HG03521 (cell line): ENCODE measurements at regions not wholly inside any gene's neighbourhood (a gene's known extent, or its start where the extent isn't known, plus 50 kb on each side); places are given as distances from the start of the nearest gene placed in this dataset.
"Not testable (repeated sequence)": the region's sequence is repeated elsewhere in the genome, so short reads cannot be mapped to it uniquely, and the experiment has no call there.

Source experiments
- ATAC-seq: cut with Tn5 transposase; IDR thresholded peaks from one replicate; pipeline ENCODE4 v1.9.1; 2021; ENCODE audit warnings: mild to moderate bottlenecking, moderate library complexity; ENCODE audit not compliant: unreplicated experiment

DNA sequence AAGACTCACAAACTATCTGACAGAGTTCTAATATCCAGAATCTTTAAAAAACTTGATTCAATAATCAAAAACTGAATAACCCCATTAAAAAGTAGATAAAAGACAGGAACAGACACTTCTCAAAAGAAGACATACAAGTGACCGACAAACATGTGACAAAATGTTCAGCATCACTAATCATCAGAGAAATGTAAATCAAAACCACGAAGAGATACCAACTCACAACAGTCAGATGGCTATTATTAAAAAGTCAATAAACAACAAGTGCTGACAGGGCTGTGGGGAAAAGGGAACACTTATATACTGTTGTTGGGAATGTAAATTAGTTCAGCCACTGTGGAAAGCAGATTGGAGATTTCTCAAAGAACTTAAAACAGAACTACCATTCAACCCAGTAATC, 138.1 kb upstream of the RASGEF1B start:
- ATAC-seq: no peak

GRCh38 chr4:81607950-81608349, 136.2 kb upstream of the RASGEF1B start:
- ATAC-seq: no peak

GRCh38 chr4:81606801-81607501, 135.2 kb upstream of the RASGEF1B start:
- no peak for ATAC-seq

DNA sequence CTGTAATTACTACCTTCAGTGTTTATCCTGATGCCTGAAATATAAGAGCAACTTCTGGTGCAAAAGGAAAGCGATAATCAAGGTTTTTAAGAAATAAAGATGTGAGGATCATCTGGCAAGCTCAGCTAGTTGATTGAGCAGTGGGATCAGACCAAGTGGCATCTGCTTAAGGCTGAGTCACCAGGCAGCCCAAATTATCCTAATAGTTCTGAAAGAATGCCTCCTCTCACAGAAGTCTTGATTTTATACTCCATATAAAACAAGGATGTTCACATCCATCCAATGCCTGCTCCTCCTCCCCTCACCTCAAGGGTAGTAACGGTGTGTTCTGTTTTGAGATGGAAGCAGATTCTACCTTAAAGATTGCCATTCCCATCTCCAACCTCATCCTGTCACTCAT, 134.5 kb upstream of the RASGEF1B start:
- no peak for ATAC-seq

GRCh38 chr4:81605271-81605670, 133.6 kb upstream of the RASGEF1B start:
- no peak for ATAC-seq

GRCh38 chr4:81604683-81605218, 133.0 kb upstream of the RASGEF1B start:
- ATAC-seq: no peak

DNA sequence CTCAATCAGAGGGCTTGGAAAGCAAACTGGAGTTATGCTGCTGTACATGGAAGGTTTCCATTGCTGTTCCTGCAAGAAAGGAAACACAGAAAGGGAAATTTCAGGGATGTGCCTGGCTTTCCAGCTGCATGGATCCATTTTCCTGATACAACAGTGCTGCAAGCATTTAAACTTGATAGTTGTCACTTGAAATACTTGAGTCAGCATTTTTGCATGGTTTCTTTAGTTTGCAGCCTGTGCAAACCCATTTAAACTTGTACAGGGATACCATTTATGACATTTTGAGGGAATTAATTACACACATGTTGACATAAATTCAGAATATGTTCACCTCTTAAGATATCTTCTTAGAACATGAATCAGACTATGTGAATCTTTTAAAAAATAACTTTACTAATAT, 131.1 kb upstream of the RASGEF1B start:
- ATAC-seq: no peak

- no peak for ATAC-seq
These were observed 129.6 kb upstream of the RASGEF1B start for GRCh38 chr4:81601358-81601694.

DNA sequence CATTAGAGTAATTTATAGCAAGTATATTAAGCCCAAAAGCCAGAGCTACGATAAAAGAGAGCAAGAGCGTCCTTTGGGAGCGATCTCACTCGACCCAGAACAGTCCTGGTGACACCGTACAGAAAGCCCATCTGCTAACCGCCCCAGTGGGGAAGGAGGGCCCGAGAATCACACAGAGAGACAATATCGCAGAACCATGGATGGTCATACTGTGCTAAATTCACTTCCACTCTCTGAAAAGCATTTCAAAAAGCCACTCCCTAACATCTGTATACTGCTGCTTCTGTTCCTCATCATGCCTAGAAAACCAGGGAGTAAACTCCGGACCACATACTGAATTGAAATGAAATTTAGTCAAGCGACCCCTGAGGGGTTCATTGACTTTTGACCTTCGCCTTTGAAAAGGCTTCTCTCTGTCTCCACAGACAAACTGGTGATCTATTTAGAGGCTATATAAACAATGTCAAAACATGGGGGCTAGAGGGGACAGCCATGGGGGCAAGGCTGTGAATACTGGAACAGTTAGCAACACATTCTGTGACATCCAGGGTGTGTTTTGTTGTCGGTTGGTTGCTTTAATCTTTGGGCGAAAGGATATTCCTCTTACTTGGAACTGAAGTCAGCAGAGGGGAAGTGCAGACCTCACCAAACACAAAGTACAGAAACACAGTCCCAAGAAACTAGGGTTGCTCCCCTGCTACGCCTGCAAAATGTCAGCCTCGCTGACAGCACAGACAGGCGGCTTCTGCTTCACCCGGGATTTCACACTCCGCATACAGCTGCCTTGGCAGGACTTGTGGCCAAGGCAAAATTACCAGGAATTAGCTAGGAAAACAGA, 129.0 kb upstream of the RASGEF1B start:
- no peak for ATAC-seq

DNA sequence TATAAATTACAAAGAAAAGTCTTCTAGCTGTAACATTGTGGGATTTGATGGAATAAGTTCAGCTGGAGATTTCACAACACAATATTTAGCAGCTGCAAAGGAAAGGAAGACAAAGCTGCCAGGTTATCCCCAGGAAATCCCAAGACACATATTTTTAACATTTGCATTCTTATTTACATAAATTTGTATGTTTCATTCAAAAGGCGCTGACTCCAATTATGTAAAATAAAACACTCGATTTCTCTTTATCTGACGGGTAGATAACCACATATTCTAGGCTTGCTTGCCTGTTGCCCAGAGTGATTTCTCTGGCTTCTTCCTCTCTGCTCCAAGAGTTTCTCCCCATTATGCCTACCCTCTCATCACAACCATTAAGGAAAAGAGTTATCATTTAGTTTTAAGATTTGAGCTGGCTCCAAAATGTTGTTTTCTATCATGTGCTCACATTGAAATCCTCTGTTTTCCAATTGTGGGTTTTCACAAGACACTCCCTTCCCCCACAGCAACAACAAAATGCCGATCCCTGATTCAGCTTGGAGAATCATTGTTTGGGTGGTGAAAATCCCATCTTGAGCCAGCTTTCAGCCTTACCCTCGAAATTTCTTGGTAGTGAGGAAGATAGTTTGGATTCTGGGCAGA, 128.2 kb upstream of the RASGEF1B start:
- ATAC-seq: no peak

- no peak for ATAC-seq
These were observed 124.3 kb upstream of the RASGEF1B start for GRCh38 chr4:81595798-81596610.

DNA sequence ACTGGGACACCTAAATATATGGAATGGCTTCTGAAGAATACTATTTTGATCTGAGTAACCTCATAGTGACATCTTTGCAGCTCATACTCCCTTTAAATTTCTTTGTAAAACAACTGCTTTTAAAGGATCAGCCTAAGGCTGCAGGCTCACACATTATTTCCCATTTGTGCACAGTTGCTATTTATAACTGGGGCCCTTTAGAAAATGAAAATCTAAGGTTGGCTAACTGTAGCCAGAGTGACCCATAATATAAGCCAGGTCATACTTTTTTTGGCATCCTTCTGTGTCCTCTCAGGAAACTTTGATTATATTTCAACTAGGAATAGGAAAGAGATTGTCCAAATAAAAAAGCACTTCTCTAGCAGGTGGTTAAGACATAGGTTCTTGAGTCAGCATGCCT, 123.6 kb upstream of the RASGEF1B start:
- no peak for ATAC-seq

DNA sequence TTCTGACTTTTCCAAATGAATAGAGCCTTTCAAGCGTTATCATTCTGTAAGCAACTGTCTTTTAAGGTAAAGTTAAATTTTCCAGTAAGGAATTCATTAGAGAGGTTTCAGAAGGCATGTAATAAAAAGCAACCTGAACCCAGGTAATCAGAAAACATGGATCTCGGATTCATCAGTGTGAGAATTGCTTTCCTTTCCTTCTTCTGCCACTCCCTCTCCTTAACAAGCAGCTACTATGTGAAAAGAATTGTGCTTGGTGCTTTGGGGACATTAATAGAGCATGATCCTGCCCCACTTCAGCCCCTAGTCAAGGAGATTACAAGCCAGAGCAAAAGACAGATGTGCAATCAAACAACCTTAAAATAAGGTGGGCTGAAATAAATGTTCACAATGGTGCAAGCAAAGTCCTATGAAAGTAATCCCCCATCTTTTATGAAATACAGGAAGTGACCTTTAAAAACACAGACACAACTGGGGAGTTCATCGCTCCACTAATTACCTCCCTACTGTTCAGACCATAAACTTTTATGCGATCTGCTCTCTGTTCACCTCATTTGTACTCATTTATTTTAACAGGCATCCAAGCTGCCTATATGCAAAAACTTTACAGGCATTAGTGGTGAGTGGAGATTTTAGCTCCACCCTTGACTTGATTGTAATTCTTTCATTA, 122.9 kb upstream of the RASGEF1B start:
- no peak for ATAC-seq

- no peak for ATAC-seq
These were observed 121.0 kb upstream of the RASGEF1B start for GRCh38 chr4:81592701-81593100.

DNA sequence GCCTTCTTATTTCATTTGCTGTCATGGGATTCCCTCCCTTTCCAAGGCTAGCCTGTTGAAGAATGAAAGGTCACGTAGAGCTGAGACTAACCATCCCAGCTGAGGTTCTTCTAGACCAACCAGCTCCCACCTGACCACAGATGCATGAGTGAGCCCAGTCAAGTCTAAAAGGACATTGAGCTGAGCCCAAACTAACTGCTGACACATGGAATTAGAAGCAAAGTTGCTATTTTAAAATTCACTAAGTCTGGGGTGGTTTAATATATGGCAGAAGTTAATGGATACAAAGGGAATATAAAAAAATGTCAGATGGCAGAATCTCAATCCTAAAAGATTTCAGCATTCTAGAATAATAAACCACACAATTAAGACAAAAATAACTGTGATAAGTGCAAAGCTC, 118.9 kb upstream of the RASGEF1B start:
- no peak for ATAC-seq

GRCh38 chr4:81589262-81589661, 117.6 kb upstream of the RASGEF1B start:
- ATAC-seq: no peak

DNA sequence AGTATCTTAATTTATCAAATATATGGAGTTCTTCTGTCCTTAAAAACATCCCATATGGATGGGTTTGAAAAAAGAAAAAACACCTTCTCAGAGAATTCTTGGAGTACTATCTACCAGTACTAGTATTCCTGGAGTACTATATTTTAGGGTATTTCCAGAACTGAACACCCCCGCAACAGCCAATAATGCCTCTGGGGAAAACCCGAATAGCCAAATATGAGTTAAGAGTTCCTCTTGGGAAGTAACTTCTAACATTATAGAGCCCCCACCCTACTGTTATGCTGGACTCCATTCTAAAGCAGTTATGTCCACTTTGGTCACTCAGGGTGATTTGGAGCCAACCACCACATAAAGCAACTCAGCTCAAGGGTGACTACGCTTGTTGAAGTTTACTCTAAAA, 115.0 kb upstream of the RASGEF1B start:
- ATAC-seq: no peak

GRCh38 chr4:81580994-81581374, 109.3 kb upstream of the RASGEF1B start:
- ATAC-seq: not testable (repeated sequence)

GRCh38 chr4:81580346-81580993, 108.8 kb upstream of the RASGEF1B start:
- no peak for ATAC-seq

DNA sequence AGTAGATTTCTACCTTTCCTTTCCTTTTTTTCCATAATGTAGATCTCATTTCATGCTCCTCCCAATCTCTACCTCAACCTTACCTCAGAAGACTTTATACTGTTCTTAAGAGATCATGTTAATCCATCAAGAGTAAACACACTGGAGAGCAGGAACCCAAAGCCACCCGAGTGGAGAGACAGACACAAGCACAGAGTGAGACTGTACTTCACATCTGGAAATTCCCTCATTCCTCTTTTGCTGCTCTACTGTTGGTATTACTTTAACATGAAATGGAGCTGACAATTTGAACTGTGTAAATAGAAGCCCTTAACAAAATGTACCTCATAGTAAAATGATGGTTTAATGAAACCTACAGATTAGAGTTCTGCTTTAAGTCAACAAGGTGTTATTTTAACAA, 105.7 kb upstream of the RASGEF1B start:
- no peak for ATAC-seq
